Vagina (tissue), 2 donors: ENCODE measurements at regions not wholly inside any gene's neighbourhood (a gene's known extent, or its start where the extent isn't known, plus 50 kb on each side); places are given as distances from the start of the nearest gene placed in this dataset.

Experiments
- DNase-seq, 2 donors: peaks; one replicate each; pipeline ENCODE4 v3.0.0-alpha.2; 2017; ENCODE audit errors: extremely low spot score in 2 of 2
- H3K27ac ChIP-seq: fragments of 200-600 bp; sonication (generic); one replicate; pipeline ENCODE4 v1.5.1; 2019
- H3K27me3 ChIP-seq: fragments of 200-600 bp; sonication (generic); one replicate; pipeline ENCODE4 v1.5.1; 2019
- H3K36me3 ChIP-seq, 2 donors: fragments of 200-600 bp; sonication (generic); one replicate each; pipeline ENCODE4 v1.5.1; 2017 to 2019
- H3K4me1 ChIP-seq: fragments of 200-600 bp; sonication (generic); one replicate; pipeline ENCODE4 v1.5.1; 2019
- H3K4me3 ChIP-seq, 2 donors: fragments of 200-600 bp; sonication (generic); 1 replicate in 1 of 2; 2 replicates in 1 of 2; pipeline ENCODE4 v1.5.1; 2016 to 2019
- H3K9me3 ChIP-seq: fragments of 200-600 bp; sonication (generic); one replicate; pipeline ENCODE4 v1.5.1; 2019
- CTCF ChIP-seq, 3 experiments: fragments of 450-650 bp in 2 of 3; fragments of 200-600 bp in 1 of 3; sonication (generic) in 1 of 3; IDR thresholded peaks; one replicate each; pipeline ENCODE4 v1.5.1; 2017 to 2019; ENCODE audit warnings: antibody characterized with exemption in 3 of 3, mild to moderate bottlenecking in 2 of 3, moderate library complexity in 2 of 3
- POLR2A ChIP-seq, 2 donors: fragments of 450-650 bp; IDR thresholded peaks; one replicate each; pipeline ENCODE4 v1.6.1; 2017; ENCODE audit warnings: antibody characterized with exemption in 2 of 2, mild to moderate bottlenecking in 2 of 2, moderate library complexity in 2 of 2
- POLR2AphosphoS5 ChIP-seq, 2 donors: sonication (generic); formaldehyde crosslinking; IDR thresholded peaks; one replicate each; pipeline ENCODE4 v1.9.0; 2017; ENCODE audit warnings: antibody characterized with exemption in 2 of 2, mild to moderate bottlenecking in 2 of 2, low read depth in 1 of 2; ENCODE audit not compliant: insufficient read depth in 1 of 2
- intact Hi-C: fragments of 100-400 bp; cut with DNase I; formaldehyde crosslinking; loops from one replicate; pipeline ENCODE4 v1.15.1; 2023

GRCh38 chr5:63175850-63176249, 597.2 kb downstream of the LRRC70 start:
- no peaks in the 10 kb centered on the region for H3K36me3 ChIP-seq

GRCh38 chr5:63170486-63170885, 591.9 kb downstream of the LRRC70 start:
- Histone ChIP-seq H3K36me3 (no peaks in the 10 kb centered on the region), H3K9me3 (no peaks in the 10 kb centered on the region), H3K4me3 (no peak overlapping the region), H3K4me1 (no peaks in the 10 kb centered on the region), H3K27me3 (no peaks in the 10 kb centered on the region), H3K27ac (no peak overlapping the region)
- TF ChIP-seq POLR2AphosphoS5 (IDR thresholded peaks at IDR 0.05; ENCODE audit: insufficient read depth in 1 of 2, low read depth in 1 of 2) = no peak
- intact Hi-C loops = no loop called here
- no peak for DNase-seq

More at GRCh38 chr5:63175850-63176249, 597.2 kb downstream of the LRRC70 start:
- Histone ChIP-seq H3K27me3 (no peaks in the 10 kb centered on the region), H3K27ac (no peak overlapping the region), H3K4me1 (no peaks in the 10 kb centered on the region), H3K9me3 (no peaks in the 10 kb centered on the region), H3K4me3 (no peak overlapping the region)
- no peak for DNase-seq
- TF ChIP-seq POLR2AphosphoS5 (IDR thresholded peaks at IDR 0.05; ENCODE audit: insufficient read depth in 1 of 2, low read depth in 1 of 2) = no peak
- TF ChIP-seq CTCF (IDR thresholded peaks at IDR 0.05) = no peak
- no peak for TF ChIP-seq POLR2A (IDR thresholded peaks at IDR 0.05)
- intact Hi-C loops = no loop called here

GRCh38 chr5:63164838-63165535, 586.4 kb downstream of the LRRC70 start:
- intact Hi-C loops = no loop called here
- no peak overlapping the region for H3K27ac ChIP-seq
- no peaks in the 10 kb centered on the region for H3K9me3 ChIP-seq
- H3K4me3 ChIP-seq = no peak overlapping the region
- H3K4me1 ChIP-seq = no peaks in the 10 kb centered on the region
- TF ChIP-seq POLR2AphosphoS5 (IDR thresholded peaks at IDR 0.05; ENCODE audit: insufficient read depth in 1 of 2, low read depth in 1 of 2) = no peak
- TF ChIP-seq POLR2A (IDR thresholded peaks at IDR 0.05) = no peak
- no peak for TF ChIP-seq CTCF (IDR thresholded peaks at IDR 0.05)
- no peaks in the 10 kb centered on the region for H3K27me3 ChIP-seq
- H3K36me3 ChIP-seq = no peaks in the 10 kb centered on the region
- DNase-seq = no peak

GRCh38 chr5:63164339-63164738, 585.7 kb downstream of the LRRC70 start:
- no peaks in the 10 kb centered on the region for H3K27me3 ChIP-seq
- intact Hi-C loops = no loop called here
- H3K4me3 ChIP-seq = no peak overlapping the region
- H3K9me3 ChIP-seq = no peaks in the 10 kb centered on the region
- DNase-seq = no peak
- no peaks in the 10 kb centered on the region for H3K36me3 ChIP-seq
- H3K4me1 ChIP-seq = no peaks in the 10 kb centered on the region
- no peak overlapping the region for H3K27ac ChIP-seq
- TF ChIP-seq CTCF (IDR thresholded peaks at IDR 0.05) (no peak), POLR2AphosphoS5 (IDR thresholded peaks at IDR 0.05; ENCODE audit: insufficient read depth in 1 of 2, low read depth in 1 of 2) (no peak), POLR2A (IDR thresholded peaks at IDR 0.05) (no peak)

- Histone ChIP-seq H3K4me3 (no peak overlapping the region), H3K36me3 (no peaks in the 10 kb centered on the region), H3K27me3 (no peaks in the 10 kb centered on the region), H3K27ac (no peak overlapping the region), H3K4me1 (no peaks in the 10 kb centered on the region), H3K9me3 (no peaks in the 10 kb centered on the region)
- no peak for TF ChIP-seq POLR2AphosphoS5 (IDR thresholded peaks at IDR 0.05; ENCODE audit: insufficient read depth in 1 of 2, low read depth in 1 of 2)
- TF ChIP-seq CTCF (IDR thresholded peaks at IDR 0.05) = no peak
- TF ChIP-seq POLR2A (IDR thresholded peaks at IDR 0.05) = no peak
- intact Hi-C loops = no loop called here
- DNase-seq = no peak
Measured at GRCh38 chr5:63155310-63155631, 576.7 kb downstream of the LRRC70 start.
